ENCODE measurements at regions not wholly inside any gene's neighbourhood (a gene's known extent, or its start where the extent isn't known, plus 50 kb on each side); places are given as distances from the start of the nearest gene placed in this dataset.

- H3K4me3 ChIP-seq (ENCODE audit: low read depth, low read length) = no peak overlapping the region
- no peak for DNase-seq (ENCODE audit: low read depth, low spot score)
- ChIA-PET CTCF (no interaction called here), POLR2A (no interaction called here)
- H3K9me3 ChIP-seq (ENCODE audit: control insufficient read depth, insufficient read depth, low read length) = peaks cover 2% of the 10 kb centered on the region; the same call in 1 of the 2 replicates
- H3K27me3 ChIP-seq (ENCODE audit: control insufficient read depth, insufficient read depth, low read length) = no peaks in the 10 kb centered on the region
- TF ChIP-seq CTCF (IDR thresholded peaks at IDR 0.05; ENCODE audit: low read depth, low read length) = no peak
- no peak overlapping the region for H3K27ac ChIP-seq (ENCODE audit: low read depth, low read length)
Observed at GRCh38 chr13:70580825-70581224, 472.6 kb upstream of the KLHL1 start.

- no peak for DNase-seq (ENCODE audit: low read depth, low spot score)
- Histone ChIP-seq H3K9me3 (ENCODE audit: control insufficient read depth, insufficient read depth, low read length) (peaks cover 2% of the 10 kb centered on the region; the same call in 1 of the 2 replicates), H3K27me3 (ENCODE audit: control insufficient read depth, insufficient read depth, low read length) (no peaks in the 10 kb centered on the region), H3K4me3 (ENCODE audit: low read depth, low read length) (no peak overlapping the region), H3K27ac (ENCODE audit: low read depth, low read length) (no peak overlapping the region)
- CTCF ChIA-PET = no interaction called here
- POLR2A ChIA-PET = no interaction called here
- TF ChIP-seq CTCF (IDR thresholded peaks at IDR 0.05; ENCODE audit: low read depth, low read length) = no peak
Observed at GRCh38 chr13:70579941-70580340, 471.7 kb upstream of the KLHL1 start.

- no peak for DNase-seq (ENCODE audit: low read depth, low spot score)
- ChIA-PET POLR2A (no interaction called here), CTCF (no interaction called here)
- H3K4me3 ChIP-seq (ENCODE audit: low read depth, low read length) = no peak overlapping the region
- H3K9me3 ChIP-seq (ENCODE audit: control insufficient read depth, insufficient read depth, low read length) = no peaks in the 10 kb centered on the region
- no peak for TF ChIP-seq CTCF (IDR thresholded peaks at IDR 0.05; ENCODE audit: low read depth, low read length)
- no peaks in the 10 kb centered on the region for H3K27me3 ChIP-seq (ENCODE audit: control insufficient read depth, insufficient read depth, low read length)
- no peak overlapping the region for H3K27ac ChIP-seq (ENCODE audit: low read depth, low read length)
Observed at GRCh38 chr13:70571221-70571620, 463.0 kb upstream of the KLHL1 start.

GRCh38 chr13:70568571-70568970 lies 460.3 kb upstream of the KLHL1 start:
- DNase-seq (ENCODE audit: low read depth, low spot score) = no peak
- Histone ChIP-seq H3K27me3 (ENCODE audit: control insufficient read depth, insufficient read depth, low read length) (no peaks in the 10 kb centered on the region), H3K27ac (ENCODE audit: low read depth, low read length) (no peak overlapping the region), H3K4me3 (ENCODE audit: low read depth, low read length) (no peak overlapping the region), H3K9me3 (ENCODE audit: control insufficient read depth, insufficient read depth, low read length) (no peaks in the 10 kb centered on the region)
- TF ChIP-seq CTCF (IDR thresholded peaks at IDR 0.05; ENCODE audit: low read depth, low read length) = peak; percentile 55
- POLR2A ChIA-PET = no interaction called here
- CTCF ChIA-PET = no interaction called here

GRCh38 chr13:70544706-70545105 lies 436.5 kb upstream of the KLHL1 start:
- ChIA-PET POLR2A (no interaction called here), CTCF (no interaction called here)
- Histone ChIP-seq H3K9me3 (ENCODE audit: control insufficient read depth, insufficient read depth, low read length) (peaks cover 3% of the 10 kb centered on the region; the same call in 1 of the 2 replicates), H3K27me3 (ENCODE audit: control insufficient read depth, insufficient read depth, low read length) (no peaks in the 10 kb centered on the region), H3K27ac (ENCODE audit: low read depth, low read length) (no peak overlapping the region), H3K4me3 (ENCODE audit: low read depth, low read length) (no peak overlapping the region)
- no peak for TF ChIP-seq CTCF (IDR thresholded peaks at IDR 0.05; ENCODE audit: low read depth, low read length)
- DNase-seq (ENCODE audit: low read depth, low spot score) = no peak
